GM11168 (cell line): ENCODE measurements at regions not wholly inside any gene's neighbourhood (a gene's known extent, or its start where the extent isn't known, plus 50 kb on each side); places are given as distances from the start of the nearest gene placed in this dataset.
"Not testable (repeated sequence)": the region's sequence is repeated elsewhere in the genome, so short reads cannot be mapped to it uniquely, and the experiment has no call there.

Source experiments
- in situ Hi-C: fragments of 300-500 bp; cut with MboI; formaldehyde crosslinking; loops from one replicate; pipeline ENCODE4 v1.12.0; 2022; ENCODE audit warnings: low sequenced_read_pairs; ENCODE audit not compliant: unreplicated experiment

DNA sequence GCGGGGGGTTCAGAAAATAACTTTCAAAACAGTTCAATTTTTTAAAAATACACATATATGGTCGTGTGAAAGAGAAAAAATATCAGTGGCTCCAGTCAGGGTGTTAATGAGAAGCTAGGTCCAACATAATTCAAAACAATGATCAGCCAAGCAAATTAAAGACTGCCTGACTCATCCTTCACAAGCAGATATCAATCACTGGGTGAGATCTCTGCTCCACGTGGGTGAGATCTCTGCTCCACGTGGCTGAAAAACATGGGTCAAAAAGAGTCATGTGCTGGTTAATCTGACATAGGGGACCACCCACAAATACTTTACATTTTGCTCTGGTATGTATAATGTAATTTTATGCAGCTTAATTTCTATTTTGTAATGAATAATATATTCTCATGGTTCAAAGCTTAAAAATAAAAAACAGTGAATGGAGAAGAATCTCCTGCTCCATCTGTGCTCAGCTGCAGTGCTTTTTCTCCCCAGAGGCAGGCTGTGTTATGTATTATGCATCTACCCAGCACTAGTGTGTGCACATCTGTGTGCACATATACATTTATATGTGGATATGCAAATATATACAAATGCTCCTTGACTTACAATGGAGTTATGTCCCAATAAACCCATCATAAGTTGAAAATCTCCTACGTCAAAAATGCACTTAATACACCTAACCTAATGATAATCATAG lies 93.1 kb upstream of the S1PR3 start:
- in situ Hi-C loops: no loop called here

DNA sequence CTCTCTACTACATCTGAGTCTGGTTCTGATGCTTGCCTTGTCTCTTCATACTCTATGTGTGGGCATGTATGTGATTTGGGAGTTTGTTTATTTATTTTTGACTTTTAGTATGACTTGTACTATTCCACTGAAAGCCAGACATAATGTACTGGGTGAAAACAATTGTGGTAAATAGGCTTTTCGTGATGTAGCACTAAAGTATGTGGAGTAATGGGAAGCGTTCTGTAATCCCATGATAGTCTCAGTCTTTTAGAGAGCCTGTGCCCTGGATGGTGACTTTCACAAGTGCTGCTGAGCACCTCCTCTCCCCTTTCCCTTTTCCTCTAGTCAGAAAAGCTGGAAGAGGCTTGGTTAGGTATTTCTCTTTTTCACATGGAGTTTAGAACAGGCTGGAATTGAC lies 85.8 kb upstream of the S1PR3 start:
- in situ Hi-C loops: no loop called here

DNA sequence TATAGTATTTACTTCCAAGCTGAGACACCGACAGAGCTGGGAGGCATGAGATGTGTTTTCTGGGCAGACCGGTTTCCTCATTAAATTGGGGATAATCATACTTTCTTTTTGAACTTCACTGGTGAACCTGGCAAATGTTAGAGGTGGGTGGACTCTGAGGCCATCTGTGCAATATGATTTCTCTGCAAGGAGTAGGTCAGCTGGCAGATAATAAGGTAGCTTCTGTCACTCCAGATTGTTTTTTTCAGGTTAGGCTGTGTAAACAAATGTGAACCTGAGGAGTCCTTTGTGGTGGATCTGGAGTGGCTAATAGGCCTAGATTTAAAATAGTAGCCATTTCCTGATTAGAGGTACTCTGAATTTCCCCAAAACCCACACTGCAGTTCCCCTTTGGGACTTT lies 75.4 kb upstream of the S1PR3 start:
- in situ Hi-C loops: no loop called here

DNA sequence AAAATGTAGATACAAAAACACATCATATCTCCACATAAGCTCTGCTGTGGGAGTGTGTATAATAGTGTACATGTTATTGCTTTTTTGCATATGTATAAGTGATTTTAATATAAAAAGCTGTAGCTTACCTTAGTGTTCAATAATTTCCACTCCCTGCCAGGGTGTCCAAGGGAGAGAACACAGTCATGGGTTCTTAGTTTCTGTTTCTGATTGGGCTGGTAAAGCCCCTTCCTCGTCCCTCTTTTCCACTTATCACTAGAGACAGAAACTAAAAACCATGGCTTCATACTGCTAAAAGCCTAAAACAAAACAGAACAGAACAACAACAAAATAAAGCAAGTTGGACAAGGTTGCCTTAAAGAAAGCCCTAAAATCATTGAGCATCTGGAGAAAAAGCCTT lies 74.4 kb upstream of the S1PR3 start:
- in situ Hi-C loops: no loop called here

DNA sequence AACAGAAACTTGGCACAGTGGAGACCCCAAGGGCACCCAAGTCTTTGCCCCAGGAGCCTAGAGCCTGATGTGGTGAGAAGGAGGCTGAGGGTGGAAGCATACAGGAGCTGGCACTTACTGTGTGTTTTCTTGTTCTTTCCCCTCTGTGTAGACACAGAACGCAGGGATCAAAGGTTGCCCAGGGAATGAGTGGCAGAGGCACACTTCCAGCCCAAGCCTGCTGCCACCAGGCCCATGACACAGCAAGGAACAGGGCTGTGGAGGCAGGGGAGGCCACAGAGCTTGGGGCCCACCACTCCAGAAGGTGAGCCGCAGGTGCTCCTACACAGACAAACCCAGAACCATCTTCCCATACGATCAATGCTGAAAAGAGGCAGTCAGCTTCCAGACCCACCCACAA lies 73.9 kb upstream of the S1PR3 start:
- in situ Hi-C loops: no loop called here

DNA sequence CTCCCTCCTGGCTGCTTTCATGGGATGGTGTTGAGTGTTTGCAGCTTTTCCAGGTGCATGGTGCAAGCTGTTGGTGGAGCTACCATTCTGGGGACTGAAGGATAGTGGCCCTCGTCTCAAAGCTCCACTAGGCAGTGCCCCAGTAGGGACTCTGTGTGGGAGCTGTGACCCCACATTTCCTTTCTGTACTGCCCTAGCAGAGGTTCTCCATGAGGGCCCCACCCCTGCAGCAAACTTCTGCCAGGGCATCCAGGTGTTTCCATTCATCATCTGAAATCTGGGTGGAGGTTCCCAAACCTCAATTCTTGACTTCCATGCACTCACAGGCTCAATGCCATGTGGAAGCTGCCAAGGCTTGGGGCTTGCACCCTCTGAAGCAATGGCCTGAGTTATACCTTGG lies 72.7 kb upstream of the S1PR3 start:
- in situ Hi-C loops: not testable (repeated sequence)

DNA sequence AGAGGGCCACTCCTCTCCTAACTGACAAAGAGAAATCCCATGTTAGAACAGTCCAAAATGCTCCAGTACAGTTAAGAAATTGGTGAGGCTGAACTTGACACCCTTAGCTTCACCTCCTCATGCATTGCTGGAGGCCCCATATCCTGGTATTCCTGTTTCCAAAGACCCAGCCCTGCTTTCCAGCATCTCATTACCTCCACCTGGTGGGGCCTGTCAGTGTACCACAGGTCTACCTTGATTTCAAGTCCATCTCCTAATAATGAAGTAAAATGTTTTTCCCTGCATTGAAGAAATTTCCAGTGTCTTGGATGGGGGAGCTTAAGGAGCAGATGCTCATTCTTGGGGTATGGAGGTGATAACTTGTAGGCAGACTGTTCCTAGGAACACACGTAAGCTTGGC lies 70.6 kb upstream of the S1PR3 start:
- in situ Hi-C loops: no loop called here

DNA sequence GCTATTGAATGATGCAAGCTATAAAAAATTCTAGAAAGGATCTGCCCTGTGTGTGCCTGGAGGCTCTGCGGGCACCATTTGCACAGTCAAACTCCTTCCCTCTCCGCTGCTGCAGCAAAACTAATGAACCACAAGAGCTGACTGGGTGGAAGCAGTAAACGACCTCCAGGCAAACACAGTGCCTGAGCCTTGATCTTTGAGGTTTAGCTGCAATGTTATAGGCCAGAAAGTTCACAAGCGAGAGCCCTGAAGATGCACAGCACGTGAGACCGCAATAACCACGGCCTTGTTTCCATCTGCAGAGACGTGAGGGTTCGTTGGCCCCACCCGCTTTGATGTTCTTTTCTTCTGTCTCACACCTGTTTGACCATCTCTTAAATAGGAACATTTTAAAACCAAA lies 69.2 kb upstream of the S1PR3 start:
- in situ Hi-C loops: no loop called here

DNA sequence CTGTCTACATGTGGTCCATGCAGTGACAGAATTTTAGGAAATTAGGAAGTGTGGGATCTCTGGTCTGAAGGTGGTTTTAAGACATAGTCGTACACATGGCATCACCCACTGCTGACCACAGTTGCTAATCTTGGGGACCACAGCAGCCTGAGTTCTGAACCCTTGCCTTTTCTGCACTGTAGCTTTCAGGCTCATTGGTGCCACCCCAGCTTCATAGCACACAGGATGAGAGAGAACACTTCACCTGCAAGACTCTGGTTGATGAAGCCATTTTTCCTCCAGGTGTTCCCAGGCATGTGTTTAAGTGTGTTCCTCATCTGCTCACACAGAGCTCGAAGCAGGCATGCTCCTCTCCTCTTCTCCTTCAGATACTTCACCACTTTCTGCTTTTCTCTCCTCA lies 68.2 kb upstream of the S1PR3 start:
- in situ Hi-C loops: no loop called here

DNA sequence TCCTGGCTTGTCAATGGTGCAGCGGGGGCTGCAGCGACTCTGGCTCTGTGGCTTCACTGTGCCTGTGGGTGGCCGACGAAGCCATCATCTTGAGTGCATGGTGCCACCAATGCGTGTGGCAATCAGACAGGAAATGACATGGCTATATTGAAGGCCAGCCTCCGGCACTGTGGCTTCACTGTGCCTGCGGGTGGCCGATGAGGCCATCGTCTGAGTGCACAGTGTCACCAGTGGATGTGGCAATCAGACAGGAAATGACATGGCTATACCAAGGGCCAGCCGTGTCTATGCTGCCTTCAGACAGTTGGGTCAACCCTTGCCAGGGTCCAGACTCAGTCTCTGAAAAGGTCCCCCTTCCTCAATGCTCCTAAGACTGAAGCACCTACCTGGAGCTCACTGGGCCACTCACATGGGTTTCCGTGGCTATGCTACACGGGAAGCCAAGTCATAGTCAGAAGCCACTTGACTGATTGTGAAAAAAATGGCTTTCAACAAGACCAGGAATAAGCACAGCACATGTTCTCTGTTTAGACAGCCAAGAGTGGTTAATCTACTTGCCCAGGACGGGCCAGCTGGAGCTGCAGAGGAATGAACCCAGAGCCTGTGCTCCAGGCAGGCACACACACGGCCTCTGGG lies 67.5 kb upstream of the S1PR3 start:
- in situ Hi-C loops: no loop called here

DNA sequence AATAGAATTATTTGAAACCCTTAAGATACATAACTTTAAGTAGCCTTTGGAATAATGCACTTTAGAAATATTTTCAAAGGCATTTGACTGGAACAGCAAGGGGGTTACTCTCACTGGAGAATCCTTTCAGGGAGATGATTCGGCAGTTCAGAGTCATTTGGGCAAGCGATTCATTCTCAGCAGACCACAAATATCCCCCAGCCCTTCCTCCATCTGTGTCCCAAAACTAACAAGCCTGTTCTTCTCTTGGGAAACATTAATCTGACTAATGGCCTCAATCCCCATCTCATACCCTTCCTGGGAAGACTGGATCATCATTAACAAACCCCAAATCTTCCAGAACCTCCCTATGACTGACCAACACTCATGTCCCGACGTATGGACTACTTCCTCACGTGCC lies 65.8 kb upstream of the S1PR3 start:
- in situ Hi-C loops: no loop called here

DNA sequence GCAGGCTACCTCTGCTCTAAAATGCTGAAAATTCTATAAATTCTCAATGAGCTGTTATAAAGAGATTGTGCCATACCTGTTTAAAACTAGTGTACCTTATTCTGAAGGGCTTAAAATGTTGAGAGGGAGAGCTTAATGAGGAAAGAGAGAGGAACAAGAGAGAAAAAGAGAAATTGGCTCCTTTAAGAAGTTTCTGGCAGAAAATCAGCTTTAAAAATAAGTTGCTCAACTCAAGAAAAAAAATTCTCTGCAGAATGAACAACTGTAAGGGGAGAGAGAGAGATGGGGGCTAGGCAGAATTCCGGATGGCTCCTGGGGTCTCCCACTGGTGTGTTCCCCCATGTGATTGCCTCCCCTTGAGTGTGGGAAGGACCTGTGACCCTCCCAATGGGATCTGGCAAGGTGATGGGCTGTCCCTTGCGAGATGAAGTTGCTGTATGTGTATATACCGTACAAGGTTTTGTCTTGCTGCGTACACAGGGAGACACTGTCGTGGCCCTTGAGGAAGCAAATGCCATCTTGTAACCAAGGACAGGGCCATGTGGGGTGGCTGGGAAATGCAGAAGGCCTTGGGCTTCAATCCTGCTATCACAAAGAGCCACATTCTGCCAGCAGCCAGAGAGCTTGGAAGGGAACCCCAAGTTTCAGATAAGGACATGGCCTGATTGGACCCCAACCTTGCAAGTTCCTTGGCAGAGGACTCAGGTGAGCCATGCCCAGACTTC lies 64.3 kb upstream of the S1PR3 start:
- in situ Hi-C loops: no loop called here

DNA sequence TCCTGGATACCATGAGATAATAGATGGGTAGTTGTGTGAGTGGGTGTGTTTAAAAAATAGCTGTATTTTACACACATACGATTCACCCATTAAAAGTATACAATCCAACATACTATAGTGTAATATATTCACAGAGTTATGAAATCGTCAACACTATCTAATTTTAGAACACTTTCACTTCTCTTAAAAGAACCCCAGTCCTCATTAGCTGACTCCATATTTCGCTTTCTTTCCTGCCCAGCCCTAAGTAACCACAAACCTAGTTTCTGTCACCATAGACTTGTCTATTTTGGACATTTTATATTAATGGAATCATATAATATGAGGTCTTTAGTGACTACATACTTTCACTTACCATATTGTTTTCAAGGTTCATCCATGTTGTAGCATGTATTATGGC lies 63.8 kb upstream of the S1PR3 start:
- in situ Hi-C loops: no loop called here

DNA sequence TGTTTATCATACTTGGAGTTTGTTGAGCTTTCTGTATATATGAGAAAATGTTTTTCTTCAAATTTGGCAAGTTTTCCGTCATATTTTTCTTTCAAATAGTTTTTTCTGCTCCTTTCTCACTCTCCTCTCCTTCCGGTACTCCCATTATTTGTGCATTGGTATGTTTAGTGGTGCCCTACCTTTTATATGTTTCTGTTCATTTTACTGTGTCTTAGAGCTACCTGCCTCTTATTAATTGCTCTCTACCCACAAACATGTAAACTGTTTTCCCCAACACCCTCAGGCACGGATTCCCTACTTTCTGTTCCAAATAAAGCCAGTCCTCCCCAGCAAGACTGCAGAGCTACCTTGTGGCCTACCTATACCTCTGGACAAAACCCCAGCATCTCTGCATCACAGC lies 60.6 kb upstream of the S1PR3 start:
- in situ Hi-C loops: no loop called here

DNA sequence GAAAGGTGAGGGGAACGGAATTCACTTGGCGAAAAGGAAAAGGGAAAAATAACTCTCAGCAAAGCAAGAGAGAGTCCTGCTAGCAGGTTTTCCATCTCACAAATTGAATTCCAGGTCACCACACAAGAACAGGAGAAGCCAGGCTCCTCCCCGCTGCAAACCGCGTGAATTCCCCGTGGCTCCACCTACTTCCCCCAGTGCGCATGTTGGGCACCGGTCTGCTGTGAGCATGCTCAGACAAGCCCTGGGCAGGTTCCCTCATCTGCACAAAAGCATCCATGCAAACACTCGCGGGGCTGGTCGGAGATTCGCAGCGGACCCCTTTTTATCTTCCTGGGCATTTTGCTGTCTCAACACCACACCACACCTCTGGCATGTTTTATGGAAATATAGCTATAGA lies 58.5 kb upstream of the S1PR3 start:
- in situ Hi-C loops: no loop called here

DNA sequence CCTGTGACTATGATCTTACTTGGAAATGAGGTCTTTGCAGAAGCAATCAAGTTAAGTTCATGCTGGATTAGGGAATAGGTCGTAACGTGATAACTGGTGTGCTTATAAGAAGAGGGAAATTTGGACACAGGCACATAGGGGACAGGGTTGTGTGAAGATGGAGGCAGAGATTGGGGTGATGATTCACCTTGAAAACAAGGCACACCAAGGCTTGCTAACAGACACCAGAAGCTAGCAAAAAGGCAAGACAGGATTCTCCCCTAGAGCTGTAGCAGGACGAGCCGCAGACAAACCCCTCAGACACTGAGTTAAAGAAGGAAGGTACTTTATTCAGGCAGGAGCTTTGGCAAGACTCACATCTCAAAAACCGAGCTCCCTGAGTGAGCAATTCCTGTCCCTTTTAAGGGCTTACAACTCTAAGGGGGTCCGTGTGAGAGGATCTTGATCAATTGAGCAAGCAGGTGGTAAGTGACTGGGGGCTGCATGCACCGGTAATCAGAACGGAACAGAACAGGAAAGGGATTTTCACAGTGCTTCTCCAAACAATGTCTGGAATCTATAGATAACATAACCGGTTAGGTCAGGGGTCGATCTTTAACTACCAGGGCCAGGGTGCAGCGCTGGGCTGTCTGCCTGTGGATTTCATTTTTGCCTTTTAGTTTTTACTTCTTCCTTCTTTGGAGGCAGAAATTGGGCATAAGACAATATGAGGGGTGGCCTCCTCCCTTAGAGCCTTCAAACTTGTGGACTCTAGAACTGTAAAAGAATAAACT lies 57.5 kb upstream of the S1PR3 start:
- in situ Hi-C loops: no loop called here

DNA sequence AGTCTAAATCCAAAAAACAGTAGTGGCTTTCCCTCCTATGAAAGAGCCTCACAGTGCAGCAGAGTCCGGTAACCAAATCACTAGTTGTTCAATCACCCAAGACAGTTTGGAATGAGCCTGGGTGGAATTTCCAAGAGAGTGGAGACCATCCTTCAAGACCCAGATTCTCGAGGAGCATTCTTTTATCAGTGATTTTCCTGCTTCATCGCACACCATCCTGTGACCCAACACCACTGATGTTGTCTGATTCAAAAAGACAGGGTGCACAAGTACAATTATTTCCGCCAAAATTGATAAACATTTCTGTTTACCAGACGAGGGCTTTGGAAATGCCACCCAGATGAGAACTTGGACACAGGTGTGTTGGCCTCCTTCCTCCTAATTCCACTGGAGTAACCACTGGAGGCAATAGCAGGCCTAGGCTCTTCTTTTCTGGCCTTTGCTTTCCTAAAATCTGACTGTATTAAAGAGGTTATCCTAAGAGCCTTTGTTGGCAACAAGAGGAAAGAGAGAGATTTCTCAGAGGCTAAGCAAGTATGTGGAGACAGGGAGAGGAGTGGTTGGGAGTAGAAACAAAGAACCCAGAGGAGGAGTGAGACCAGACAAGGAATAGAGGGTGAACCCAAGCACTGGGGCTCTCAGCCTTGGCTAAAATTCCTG lies 56.3 kb upstream of the S1PR3 start:
- in situ Hi-C loops: no loop called here

DNA sequence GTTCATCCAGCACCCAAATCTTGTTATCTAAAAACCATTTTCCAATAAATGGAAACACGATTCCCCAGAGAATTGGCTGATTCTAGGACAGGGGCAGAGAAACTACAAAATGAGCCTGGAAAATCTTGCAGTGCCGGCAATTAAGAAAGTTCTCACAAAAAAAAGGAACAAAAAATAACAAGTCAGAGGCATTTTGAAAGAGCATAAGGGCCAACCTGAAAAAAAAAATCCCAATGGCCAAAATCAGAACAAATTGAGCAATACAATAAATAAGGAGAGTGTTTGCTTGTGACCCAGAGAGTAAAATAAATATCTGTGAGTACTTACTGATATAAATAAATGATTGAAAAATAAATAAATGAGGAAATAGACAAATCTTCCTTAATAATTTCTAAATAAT lies 55.1 kb upstream of the S1PR3 start:
- in situ Hi-C loops: no loop called here

DNA sequence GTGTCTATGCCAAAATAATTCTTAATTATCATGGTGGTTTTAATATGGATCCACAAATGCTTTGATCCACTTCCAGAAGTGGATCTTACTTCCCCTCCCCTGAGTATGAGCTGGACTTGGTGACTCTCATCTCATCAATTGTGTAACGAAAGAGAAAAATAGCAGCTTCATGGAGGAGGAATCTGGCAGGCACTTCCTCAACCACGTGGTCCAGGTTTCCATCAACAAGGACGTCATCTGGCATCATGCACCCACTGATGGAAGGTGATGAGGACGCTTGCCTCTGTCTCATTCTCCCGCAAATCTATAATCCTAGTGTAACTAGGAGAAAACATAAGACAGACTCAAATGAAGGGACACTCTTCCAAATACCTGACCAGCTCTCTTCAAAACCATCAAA lies 54.6 kb upstream of the S1PR3 start:
- in situ Hi-C loops: no loop called here

DNA sequence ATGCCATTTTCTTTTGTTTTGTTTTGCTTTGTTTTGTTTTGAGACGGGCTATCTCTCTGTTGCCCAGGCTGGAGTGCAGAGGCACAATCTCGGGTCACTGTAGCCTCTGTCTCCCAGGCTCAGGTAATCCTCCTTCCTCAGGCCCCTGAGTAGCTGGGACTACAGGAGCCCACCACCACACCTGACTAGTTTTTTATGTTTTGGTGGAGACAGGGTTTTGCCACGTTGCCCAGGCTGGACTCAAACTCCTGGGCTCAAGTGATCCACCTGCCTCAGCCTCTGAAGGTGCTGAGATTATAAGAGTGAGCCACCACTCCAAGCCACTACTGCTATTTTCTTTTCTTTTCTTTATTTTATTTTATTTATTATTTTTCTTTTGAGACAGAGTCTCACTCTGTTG lies 54.0 kb upstream of the S1PR3 start:
- in situ Hi-C loops: no loop called here

DNA sequence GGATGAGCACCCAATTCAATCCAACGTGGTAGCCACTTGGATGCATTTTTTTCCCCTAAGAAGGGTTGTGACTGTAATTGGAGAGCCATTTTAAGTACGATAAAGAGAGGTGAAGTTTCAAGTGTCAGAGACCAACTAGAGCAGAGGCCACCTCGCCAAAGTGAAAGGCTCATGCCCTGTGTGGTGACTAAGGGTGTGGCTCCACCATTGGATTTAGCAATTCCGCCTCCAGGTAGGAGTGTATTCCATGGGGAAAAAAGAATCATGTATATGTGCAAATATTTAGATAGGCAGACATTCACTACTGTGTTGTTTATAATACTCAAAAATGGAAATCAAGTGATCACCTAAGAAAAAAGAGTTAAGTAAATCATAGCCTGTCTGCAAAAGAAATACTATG lies 53.1 kb upstream of the S1PR3 start:
- in situ Hi-C loops: no loop called here
